ENCODE measurements at regions not wholly inside any gene's neighbourhood (a gene's known extent, or its start where the extent isn't known, plus 50 kb on each side); places are given as distances from the start of the nearest gene placed in this dataset.

- no peak for DNase-seq (ENCODE audit: low read depth)
- no peak overlapping the region for H3K4me3 ChIP-seq (ENCODE audit: low read depth, low read length)
- no peak for TF ChIP-seq CTCF (IDR thresholded peaks at IDR 0.05; ENCODE audit: insufficient read depth, low read depth, low read length, missing control alignments)
Observed at GRCh38 chr5:23164971-23165370, 311.8 kb upstream of the CDH12 start.

- DNase-seq (ENCODE audit: low read depth): no peak
- H3K4me3 ChIP-seq (ENCODE audit: low read depth, low read length): no peak overlapping the region
- TF ChIP-seq CTCF (IDR thresholded peaks at IDR 0.05; ENCODE audit: insufficient read depth, low read depth, low read length, missing control alignments): no peak
Observed at GRCh38 chr5:23158179-23158578, 305.0 kb upstream of the CDH12 start.

GRCh38 chr5:23157716-23158115, 304.6 kb upstream of the CDH12 start:
- H3K4me3 ChIP-seq (ENCODE audit: low read depth, low read length): no peak overlapping the region
- no peak for DNase-seq (ENCODE audit: low read depth)
- TF ChIP-seq CTCF (IDR thresholded peaks at IDR 0.05; ENCODE audit: insufficient read depth, low read depth, low read length, missing control alignments): no peak

- H3K4me3 ChIP-seq (ENCODE audit: low read depth, low read length): no peak overlapping the region
- DNase-seq (ENCODE audit: low read depth): no peak
Observed at GRCh38 chr5:23157169-23157568, 304.0 kb upstream of the CDH12 start.

GRCh38 chr5:23147625-23148024, 294.5 kb upstream of the CDH12 start:
- DNase-seq (ENCODE audit: low read depth): no peak
- TF ChIP-seq CTCF (IDR thresholded peaks at IDR 0.05; ENCODE audit: insufficient read depth, low read depth, low read length, missing control alignments): no peak
- H3K4me3 ChIP-seq (ENCODE audit: low read depth, low read length): no peak overlapping the region

More at GRCh38 chr5:23157169-23157568, 304.0 kb upstream of the CDH12 start:
- TF ChIP-seq CTCF (IDR thresholded peaks at IDR 0.05; ENCODE audit: insufficient read depth, low read depth, low read length, missing control alignments): no peak

GRCh38 chr5:23146183-23146582, 293.0 kb upstream of the CDH12 start:
- DNase-seq (ENCODE audit: low read depth): no peak
- H3K4me3 ChIP-seq (ENCODE audit: low read depth, low read length): no peak overlapping the region
- TF ChIP-seq CTCF (IDR thresholded peaks at IDR 0.05; ENCODE audit: insufficient read depth, low read depth, low read length, missing control alignments): no peak

- H3K4me3 ChIP-seq (ENCODE audit: low read depth, low read length): no peak overlapping the region
- TF ChIP-seq CTCF (IDR thresholded peaks at IDR 0.05; ENCODE audit: insufficient read depth, low read depth, low read length, missing control alignments): no peak
- peak; percentile 2 for DNase-seq (ENCODE audit: low read depth)
Observed at GRCh38 chr5:23139338-23140171, 286.4 kb upstream of the CDH12 start.

Data from GM12865 (cell line).